ENCODE measurements at regions not wholly inside any gene's neighbourhood (a gene's known extent, or its start where the extent isn't known, plus 50 kb on each side); places are given as distances from the start of the nearest gene placed in this dataset.
"Not testable (repeated sequence)": the region's sequence is repeated elsewhere in the genome, so short reads cannot be mapped to it uniquely, and the experiment has no call there.

- H3K27me3 ChIP-seq (ENCODE audit: control insufficient read depth, insufficient read depth, low read length); FAIRE-seq; H3K36me3 ChIP-seq (ENCODE audit: control insufficient read depth, insufficient read depth, low read length): not testable (repeated sequence)
- peak; percentile 71 for TF ChIP-seq CTCF (IDR thresholded peaks at IDR 0.05; ENCODE audit: insufficient read depth, low read length, severe bottlenecking)
- H3K4me3 ChIP-seq (ENCODE audit: low read depth, low read length): peak overlapping the region; percentile 36
- DNase-seq (ENCODE audit: low read depth): peak; percentile 75
Observed at GRCh38 chr15:77910030-77910911, 167.2 kb downstream of the TBC1D2B start.

GRCh38 chr15:77909182-77909940 lies 168.2 kb downstream of the TBC1D2B start:
- peaks cover 2% of the 10 kb centered on the region for H3K27me3 ChIP-seq (ENCODE audit: control insufficient read depth, insufficient read depth, low read length)
- H3K36me3 ChIP-seq (ENCODE audit: control insufficient read depth, insufficient read depth, low read length): no peaks in the 10 kb centered on the region
- DNase-seq (ENCODE audit: low read depth): no peak
- H3K4me3 ChIP-seq (ENCODE audit: low read depth, low read length): no peak overlapping the region
- no peak for TF ChIP-seq CTCF (IDR thresholded peaks at IDR 0.05; ENCODE audit: insufficient read depth, low read length, severe bottlenecking)
- FAIRE-seq: no peak

GRCh38 chr15:77908752-77909111 lies 168.8 kb downstream of the TBC1D2B start:
- H3K4me3 ChIP-seq (ENCODE audit: low read depth, low read length); H3K27me3 ChIP-seq (ENCODE audit: control insufficient read depth, insufficient read depth, low read length); H3K36me3 ChIP-seq (ENCODE audit: control insufficient read depth, insufficient read depth, low read length); FAIRE-seq; DNase-seq (ENCODE audit: low read depth): not testable (repeated sequence)

GRCh38 chr15:77907824-77908751 lies 169.4 kb downstream of the TBC1D2B start:
- Histone ChIP-seq H3K36me3 (ENCODE audit: control insufficient read depth, insufficient read depth, low read length) (no peaks in the 10 kb centered on the region), H3K27me3 (ENCODE audit: control insufficient read depth, insufficient read depth, low read length) (peaks cover 2% of the 10 kb centered on the region), H3K4me3 (ENCODE audit: low read depth, low read length) (no peak overlapping the region)
- no peak for FAIRE-seq
- peak; percentile 73 for TF ChIP-seq CTCF (IDR thresholded peaks at IDR 0.05; ENCODE audit: insufficient read depth, low read length, severe bottlenecking)
- peak; percentile 29 for DNase-seq (ENCODE audit: low read depth)

- H3K27me3 ChIP-seq (ENCODE audit: control insufficient read depth, insufficient read depth, low read length); DNase-seq (ENCODE audit: low read depth); FAIRE-seq; H3K4me3 ChIP-seq (ENCODE audit: low read depth, low read length); H3K36me3 ChIP-seq (ENCODE audit: control insufficient read depth, insufficient read depth, low read length): not testable (repeated sequence)
Observed at GRCh38 chr15:77906062-77906990, 171.2 kb downstream of the TBC1D2B start.
